Hindlimb muscle (tissue), 1 donor: ENCODE measurements at regions not wholly inside any gene's neighbourhood (a gene's known extent, or its start where the extent isn't known, plus 50 kb on each side); places are given as distances from the start of the nearest gene placed in this dataset.
"Not testable (repeated sequence)": the region's sequence is repeated elsewhere in the genome, so short reads cannot be mapped to it uniquely, and the experiment has no call there.

Experiments
- DNase-seq: peaks from one replicate; pipeline ENCODE4 v3.0.0-alpha.2; 2013

- not testable (repeated sequence) for DNase-seq
Measured at GRCh38 chr16:18263046-18263445, 73.5 kb downstream of the NPIPA8 start.

GRCh38 chr16:18261848-18262247 lies 74.7 kb downstream of the NPIPA8 start:
- not testable (repeated sequence) for DNase-seq

GRCh38 chr16:18259496-18260176 lies 76.9 kb downstream of the NPIPA8 start:
- not testable (repeated sequence) for DNase-seq

- not testable (repeated sequence) for DNase-seq
Measured at GRCh38 chr16:18252943-18253342, 83.6 kb downstream of the NPIPA8 start.

- not testable (repeated sequence) for DNase-seq
Measured at GRCh38 chr16:18230505-18230904, 106.0 kb downstream of the NPIPA8 start.

GRCh38 chr16:18222054-18223009 lies 114.2 kb downstream of the NPIPA8 start:
- not testable (repeated sequence) for DNase-seq

GRCh38 chr16:18217741-18218140 lies 118.8 kb downstream of the NPIPA8 start:
- DNase-seq: not testable (repeated sequence)

- not testable (repeated sequence) for DNase-seq
Measured at GRCh38 chr16:18216814-18217213, 119.7 kb downstream of the NPIPA8 start.

- DNase-seq: not testable (repeated sequence)
Measured at GRCh38 chr16:18213810-18214209, 122.7 kb downstream of the NPIPA8 start.

- not testable (repeated sequence) for DNase-seq
Measured at GRCh38 chr16:18211505-18211904, 125.0 kb downstream of the NPIPA8 start.

- not testable (repeated sequence) for DNase-seq
Measured at GRCh38 chr16:18204786-18205185, 131.8 kb downstream of the NPIPA8 start.

GRCh38 chr16:18204309-18204708 lies 132.2 kb downstream of the NPIPA8 start:
- not testable (repeated sequence) for DNase-seq

- not testable (repeated sequence) for DNase-seq
Measured at GRCh38 chr16:18201511-18201910, 135.0 kb downstream of the NPIPA8 start.

- not testable (repeated sequence) for DNase-seq
Measured at GRCh38 chr16:18192389-18192788, 144.1 kb downstream of the NPIPA8 start.

GRCh38 chr16:18190179-18190578 lies 146.4 kb downstream of the NPIPA8 start:
- not testable (repeated sequence) for DNase-seq

- DNase-seq: not testable (repeated sequence)
Measured at GRCh38 chr16:18184755-18185154, 151.8 kb downstream of the NPIPA8 start.

GRCh38 chr16:18181028-18181427 lies 155.5 kb downstream of the NPIPA8 start:
- not testable (repeated sequence) for DNase-seq

GRCh38 chr16:18173945-18174497 lies 162.5 kb downstream of the NPIPA8 start:
- not testable (repeated sequence) for DNase-seq

GRCh38 chr16:18162293-18162692 lies 174.2 kb downstream of the NPIPA8 start:
- not testable (repeated sequence) for DNase-seq

GRCh38 chr16:18161224-18161623 lies 175.3 kb downstream of the NPIPA8 start:
- DNase-seq: not testable (repeated sequence)

- DNase-seq: not testable (repeated sequence)
Measured at GRCh38 chr16:18159185-18159584, 177.4 kb downstream of the NPIPA8 start.

GRCh38 chr16:18157854-18158253 lies 178.7 kb downstream of the NPIPA8 start:
- DNase-seq: not testable (repeated sequence)

GRCh38 chr16:18152832-18153231 lies 183.7 kb downstream of the NPIPA8 start:
- not testable (repeated sequence) for DNase-seq
